Mesendoderm (in vitro differentiated cells): ENCODE measurements at regions not wholly inside any gene's neighbourhood (a gene's known extent, or its start where the extent isn't known, plus 50 kb on each side); places are given as distances from the start of the nearest gene placed in this dataset.

Source experiments
- DNase-seq: peaks from one replicate; pipeline ENCODE4 v3.0.0; 2013
- H2AK5ac ChIP-seq: 2 replicates; pipeline ENCODE4 v1.6.1; 2013; ENCODE audit warnings: low read length, inconsistent platforms
- H2BK120ac ChIP-seq: 2 replicates; pipeline ENCODE4 v1.6.1; 2013; ENCODE audit warnings: low read depth, mild to moderate bottlenecking, low read length, moderate library complexity, mixed read lengths
- H2BK15ac ChIP-seq: replicated peaks from 2 replicates; pipeline ENCODE4 v1.6.1; 2013; ENCODE audit warnings: low read depth, mild to moderate bottlenecking, moderate library complexity
- H2BK5ac ChIP-seq: 2 replicates; pipeline ENCODE4 v1.6.1; 2013; ENCODE audit warnings: low read length, inconsistent platforms
- H3K18ac ChIP-seq: 2 replicates; pipeline ENCODE4 v1.6.1; 2013; ENCODE audit warnings: mild to moderate bottlenecking, low read length, mixed read lengths
- H3K23ac ChIP-seq: one replicate; pipeline ENCODE4 v1.6.1; 2013; ENCODE audit warnings: low read length
- H3K27ac ChIP-seq: 2 replicates; pipeline ENCODE4 v1.5.1; 2013; ENCODE audit warnings: low read depth, mild to moderate bottlenecking, inconsistent platforms, low read length, moderate library complexity
- H3K27me3 ChIP-seq: 2 replicates; pipeline ENCODE4 v1.6.1; 2013; ENCODE audit warnings: low read length, control low read depth, mild to moderate bottlenecking, inconsistent platforms; ENCODE audit not compliant: insufficient read depth, poor library complexity
- H3K36me3 ChIP-seq: 2 replicates; pipeline ENCODE4 v1.6.1; 2013; ENCODE audit warnings: low read length, inconsistent platforms; ENCODE audit not compliant: control insufficient read depth, insufficient read depth
- H3K4ac ChIP-seq: one replicate; pipeline ENCODE4 v1.6.1; 2013; ENCODE audit warnings: low read depth, mild to moderate bottlenecking, low read length, moderate library complexity
- H3K4me1 ChIP-seq: 2 replicates; pipeline ENCODE4 v1.6.1; 2013; ENCODE audit warnings: low read depth, low read length, inconsistent platforms; ENCODE audit not compliant: control insufficient read depth
- H3K4me2 ChIP-seq: 2 replicates; pipeline ENCODE4 v1.6.1; 2013; ENCODE audit warnings: low read length
- H3K4me3 ChIP-seq: 2 replicates; pipeline ENCODE4 v1.5.1; 2013; ENCODE audit warnings: mild to moderate bottlenecking, low read length
- H3K56ac ChIP-seq: one replicate; pipeline ENCODE4 v1.6.1; 2013; ENCODE audit warnings: low read length
- H3K79me1 ChIP-seq: 2 replicates; pipeline ENCODE4 v1.6.1; 2013; ENCODE audit warnings: low read length, inconsistent platforms
- H3K79me2 ChIP-seq: 2 replicates; pipeline ENCODE4 v1.6.1; 2013; ENCODE audit warnings: mild to moderate bottlenecking, low read length; ENCODE audit not compliant: control insufficient read depth, insufficient read depth
- H3K9ac ChIP-seq: 2 replicates; pipeline ENCODE4 v1.6.1; 2013; ENCODE audit warnings: low read length, inconsistent platforms
- H4K5ac ChIP-seq: one replicate; pipeline ENCODE4 v1.6.1; 2013; ENCODE audit warnings: low read length
- H4K8ac ChIP-seq: one replicate; pipeline ENCODE4 v1.6.1; 2013; ENCODE audit warnings: low read depth, mild to moderate bottlenecking, control low read depth, low read length, moderate library complexity
- WGBS: extraction: QIAGEN DNeasy Blood & Tissue Kit; methylation state at CpG from one replicate; pipeline ENCODE4 v1.1.7; 2013; ENCODE audit warnings: low lambda C conversion rate, missing lambda C conversion rate; ENCODE audit not compliant: insufficient coverage; ENCODE audit errors: extremely low coverage; 5-methylcytosine and 5-hydroxymethylcytosine counted together

DNA sequence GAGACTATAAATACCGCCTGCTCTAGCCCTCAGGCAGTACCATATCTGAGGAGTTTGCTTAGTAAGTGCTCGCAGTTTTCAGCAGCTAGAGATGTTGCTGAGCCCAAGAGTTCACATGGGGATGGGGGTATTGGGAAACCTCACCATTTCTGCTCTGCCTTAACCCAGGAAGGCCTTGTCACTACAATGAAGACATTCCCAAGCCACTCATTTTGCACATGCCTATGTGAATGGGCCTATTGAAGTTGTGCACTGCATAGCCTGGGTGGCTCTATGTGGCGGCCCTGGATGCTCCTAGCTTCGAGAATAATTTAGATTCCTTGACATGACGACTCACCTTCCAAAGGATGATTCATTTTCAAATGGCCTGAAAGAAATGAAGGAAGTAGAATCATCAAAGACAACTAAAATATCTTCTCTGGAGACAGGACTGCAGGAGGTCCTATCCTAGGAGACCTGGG, 163.4 kb downstream of the ADAMTS15 start:
- DNase-seq: peak; percentile 72
- no peaks in the 10 kb centered on the region for H3K4me1 ChIP-seq

GRCh38 chr11:130612291-130612851, 163.9 kb downstream of the ADAMTS15 start:
- Histone ChIP-seq H3K79me2 (no peaks in the 10 kb centered on the region), H3K18ac (no peak overlapping the region), H2BK120ac (no peak overlapping the region), H4K8ac (no peak overlapping the region), H3K36me3 (no peaks in the 10 kb centered on the region), H3K27ac (no peak overlapping the region), H3K9ac (no peak overlapping the region), H3K4me2 (no peak overlapping the region), H3K27me3 (no peaks in the 10 kb centered on the region), H3K56ac (no peak overlapping the region), H2BK15ac (no peak overlapping the region), H3K4ac (no peak overlapping the region), H2BK5ac (no peak overlapping the region), H4K5ac (no peak overlapping the region), H3K4me3 (no peak overlapping the region), H3K4me1 (no peaks in the 10 kb centered on the region), H3K23ac (no peak overlapping the region), H2AK5ac (no peak overlapping the region), H3K79me1 (no peaks in the 10 kb centered on the region)
- peak; percentile 38 for DNase-seq
- WGBS: no CpG with 5 or more reads among the region's 2 CpGs

More for the DNA sequence above, 163.4 kb downstream of the ADAMTS15 start:
- Histone ChIP-seq H3K4me3 (no peak overlapping the region), H3K79me1 (no peaks in the 10 kb centered on the region), H3K4ac (no peak overlapping the region), H2AK5ac (no peak overlapping the region), H3K18ac (no peak overlapping the region), H3K79me2 (no peaks in the 10 kb centered on the region), H2BK5ac (no peak overlapping the region), H3K23ac (no peak overlapping the region), H3K27ac (no peak overlapping the region), H3K4me2 (no peak overlapping the region), H3K27me3 (no peaks in the 10 kb centered on the region), H4K8ac (no peak overlapping the region), H2BK120ac (no peak overlapping the region), H3K56ac (no peak overlapping the region), H2BK15ac (no peak overlapping the region), H3K36me3 (no peaks in the 10 kb centered on the region), H4K5ac (no peak overlapping the region), H3K9ac (no peak overlapping the region)
- no CpG with 5 or more reads among the region's 5 CpGs for WGBS

GRCh38 chr11:130613396-130613795, 165.0 kb downstream of the ADAMTS15 start:
- Histone ChIP-seq H3K79me2 (no peaks in the 10 kb centered on the region), H3K4ac (no peak overlapping the region), H4K5ac (no peak overlapping the region), H2AK5ac (no peak overlapping the region), H3K27ac (no peak overlapping the region), H3K4me3 (no peak overlapping the region), H3K4me1 (no peaks in the 10 kb centered on the region), H2BK120ac (no peak overlapping the region), H2BK15ac (no peak overlapping the region), H3K18ac (no peak overlapping the region), H2BK5ac (no peak overlapping the region), H3K36me3 (no peaks in the 10 kb centered on the region), H3K79me1 (no peaks in the 10 kb centered on the region), H3K56ac (no peak overlapping the region), H3K27me3 (no peaks in the 10 kb centered on the region), H4K8ac (no peak overlapping the region), H3K4me2 (no peak overlapping the region), H3K23ac (no peak overlapping the region), H3K9ac (no peak overlapping the region)
- no CpG with 5 or more reads among the region's 4 CpGs for WGBS
- DNase-seq: no peak

- Histone ChIP-seq H3K27ac (no peak overlapping the region), H4K8ac (no peak overlapping the region), H3K27me3 (no peaks in the 10 kb centered on the region), H2BK15ac (no peak overlapping the region), H3K36me3 (no peaks in the 10 kb centered on the region), H2BK5ac (no peak overlapping the region), H3K79me1 (no peaks in the 10 kb centered on the region), H3K23ac (no peak overlapping the region), H3K4me2 (no peak overlapping the region), H3K9ac (no peak overlapping the region), H3K56ac (no peak overlapping the region), H3K79me2 (no peaks in the 10 kb centered on the region), H2AK5ac (no peak overlapping the region), H4K5ac (no peak overlapping the region), H3K18ac (no peak overlapping the region), H3K4me3 (no peak overlapping the region), H3K4ac (no peak overlapping the region), H2BK120ac (no peak overlapping the region), H3K4me1 (no peaks in the 10 kb centered on the region)
- no peak for DNase-seq
- no CpG with 5 or more reads among the region's 3 CpGs for WGBS
These were observed 166.1 kb downstream of the ADAMTS15 start for GRCh38 chr11:130614591-130614990.

DNA sequence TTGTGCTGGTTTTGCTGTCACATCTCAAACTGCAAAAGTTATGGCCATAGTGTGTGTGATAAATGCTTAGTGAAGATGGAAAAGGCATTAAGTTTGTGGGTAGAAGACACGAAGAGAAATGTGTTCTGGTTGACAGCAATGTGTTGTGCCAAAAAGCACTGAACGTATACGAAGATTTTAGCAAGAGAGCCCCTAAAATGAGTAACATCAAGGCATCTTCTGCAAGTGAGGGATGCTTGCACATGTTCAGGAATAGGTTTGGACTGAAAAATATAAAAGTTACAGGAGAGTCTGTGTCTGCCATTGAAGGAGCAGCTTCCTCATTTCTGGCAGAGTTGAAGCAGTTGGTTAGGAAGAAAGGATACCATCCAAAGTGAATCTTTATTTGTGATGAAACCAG, 167.1 kb downstream of the ADAMTS15 start:
- H2BK15ac ChIP-seq: no peak overlapping the region
- no peak overlapping the region for H3K4ac ChIP-seq
- H2BK120ac ChIP-seq: no peak overlapping the region
- no peak overlapping the region for H3K4me2 ChIP-seq
- no peak overlapping the region for H3K18ac ChIP-seq
- no peak overlapping the region for H3K27ac ChIP-seq
- H3K9ac ChIP-seq: no peak overlapping the region
- no CpG with 5 or more reads among the region's 3 CpGs for WGBS
- no peaks in the 10 kb centered on the region for H3K27me3 ChIP-seq
- H4K5ac ChIP-seq: no peak overlapping the region
- no peak overlapping the region for H2BK5ac ChIP-seq
- H2AK5ac ChIP-seq: no peak overlapping the region
- no peaks in the 10 kb centered on the region for H3K36me3 ChIP-seq
- no peak overlapping the region for H3K4me3 ChIP-seq
- no peak for DNase-seq
- H3K79me2 ChIP-seq: no peaks in the 10 kb centered on the region
- no peaks in the 10 kb centered on the region for H3K4me1 ChIP-seq
- H4K8ac ChIP-seq: no peak overlapping the region
- no peak overlapping the region for H3K23ac ChIP-seq
- no peaks in the 10 kb centered on the region for H3K79me1 ChIP-seq
- H3K56ac ChIP-seq: no peak overlapping the region

DNA sequence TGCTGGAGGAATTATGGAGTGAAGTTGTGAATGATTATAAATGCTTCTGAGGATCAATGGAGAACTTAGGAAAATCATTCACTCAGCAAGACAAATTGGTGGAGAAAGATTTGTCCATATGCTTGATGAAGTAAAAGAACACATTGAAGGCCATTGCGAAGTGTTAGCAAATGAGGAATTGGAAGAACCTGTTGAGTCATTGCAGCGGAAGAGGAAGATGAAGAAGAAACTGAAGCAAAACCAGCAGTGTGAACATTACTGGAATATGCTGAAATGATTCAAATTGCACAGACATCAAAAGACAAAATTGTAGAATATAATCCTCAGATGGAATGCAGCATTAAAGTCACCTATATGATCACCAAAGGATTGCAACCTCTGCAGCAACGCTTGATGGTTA, 168.1 kb downstream of the ADAMTS15 start:
- no peaks in the 10 kb centered on the region for H3K4me1 ChIP-seq
- no peak overlapping the region for H3K4me2 ChIP-seq
- no peak overlapping the region for H3K27ac ChIP-seq
- H3K79me1 ChIP-seq: no peaks in the 10 kb centered on the region
- no peak overlapping the region for H3K9ac ChIP-seq
- H3K23ac ChIP-seq: no peak overlapping the region
- H3K56ac ChIP-seq: no peak overlapping the region
- no peak overlapping the region for H4K5ac ChIP-seq
- H3K27me3 ChIP-seq: no peaks in the 10 kb centered on the region
- H3K79me2 ChIP-seq: no peaks in the 10 kb centered on the region
- no peak for DNase-seq
- H3K4me3 ChIP-seq: no peak overlapping the region
- H2AK5ac ChIP-seq: no peak overlapping the region
- H3K36me3 ChIP-seq: no peaks in the 10 kb centered on the region
- H2BK120ac ChIP-seq: no peak overlapping the region
- no peak overlapping the region for H3K4ac ChIP-seq
- WGBS: no CpG with 5 or more reads among the region's 3 CpGs
- no peak overlapping the region for H2BK5ac ChIP-seq
- H3K18ac ChIP-seq: no peak overlapping the region
- no peak overlapping the region for H4K8ac ChIP-seq
- no peak overlapping the region for H2BK15ac ChIP-seq
